ENCODE measurements at regions not wholly inside any gene's neighbourhood (a gene's known extent, or its start where the extent isn't known, plus 50 kb on each side); places are given as distances from the start of the nearest gene placed in this dataset.
"Not testable (repeated sequence)": the region's sequence is repeated elsewhere in the genome, so short reads cannot be mapped to it uniquely, and the experiment has no call there.

DNA sequence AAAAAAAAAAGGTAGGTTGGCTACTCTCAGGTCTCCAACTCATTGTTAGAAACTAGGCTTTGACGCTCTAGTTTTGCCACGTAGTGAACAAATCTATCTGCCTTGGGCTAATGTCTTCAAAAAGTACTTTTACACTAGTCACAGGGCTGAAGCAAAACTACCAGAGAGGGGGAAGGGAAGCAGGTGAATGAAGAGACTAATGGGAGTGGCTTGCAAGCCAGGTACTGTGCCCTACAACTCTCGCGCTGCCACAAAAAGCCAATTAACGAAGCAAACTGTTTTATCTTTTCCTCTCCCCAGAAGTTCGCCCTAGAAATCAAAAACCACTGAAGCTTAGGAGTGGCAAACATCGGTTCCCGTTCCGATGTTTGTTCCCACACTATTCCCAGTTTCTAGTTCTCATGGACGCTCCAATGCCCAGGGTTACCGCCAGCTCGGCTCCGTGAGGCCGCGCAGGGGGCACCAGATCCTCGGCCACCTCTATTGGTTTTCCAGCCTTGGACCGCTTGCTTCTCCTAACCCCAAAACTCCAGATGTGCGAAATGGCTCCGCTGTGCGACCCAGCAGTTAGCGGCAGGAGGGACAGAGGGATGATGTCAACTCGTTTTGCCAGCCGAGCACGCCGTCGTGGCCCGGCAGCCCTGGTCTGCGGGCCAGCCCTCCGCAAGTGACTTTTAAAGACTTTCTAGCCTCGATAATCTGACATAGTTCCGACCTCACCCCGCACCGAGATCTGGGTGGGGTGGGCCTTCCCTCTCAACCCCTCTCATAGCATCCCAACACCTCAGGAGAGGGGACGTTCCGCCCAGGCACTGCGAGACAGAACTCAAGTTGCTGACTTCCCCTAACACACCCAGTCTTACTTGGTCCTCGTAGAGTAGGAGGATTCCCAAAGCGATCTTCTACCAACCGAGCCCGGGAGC, 242.1 kb downstream of the KDM5D start:
- intact Hi-C loops (cut with micrococcal nuclease): loop anchor here (2.0 kb wide), 1 partner anchor 70 kb away; no protein-coding TSS in a partner anchor
- Mint-ChIP-seq H3K4me1 (ENCODE audit: low read depth) (peaks cover 37% of the 10 kb centered on the region), H3K27ac (peak overlapping the region; percentile 92), H3K27me3 (ENCODE audit: low read depth) (peaks cover 2% of the 10 kb centered on the region), H3K4me3 (ENCODE audit: low read depth) (peak overlapping the region; percentile 88), H3K36me3 (ENCODE audit: low read depth) (no peaks in the 10 kb centered on the region), H3K9me3 (no peaks in the 10 kb centered on the region)
- no peak for DNase-seq (ENCODE audit: low spot score)

DNA sequence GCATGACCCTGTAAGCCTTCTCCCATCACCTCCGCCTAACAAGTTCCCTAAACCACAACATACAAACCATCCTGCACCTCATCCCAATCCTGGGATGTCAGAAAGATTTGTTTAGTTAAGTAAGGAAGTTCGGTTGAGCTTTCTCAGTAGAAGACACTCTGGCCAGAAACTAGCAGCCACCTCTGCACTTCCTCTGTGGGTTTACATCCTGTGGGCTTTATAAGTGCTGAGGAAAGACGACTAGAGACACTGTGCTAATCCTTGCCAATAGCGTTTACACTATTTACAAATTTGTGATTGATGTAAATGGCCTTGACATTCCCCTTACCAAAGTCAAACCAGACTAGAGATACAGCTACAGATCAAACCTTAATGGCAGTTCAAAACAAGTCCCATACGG, 246.0 kb downstream of the KDM5D start:
- peaks cover 13% of the 10 kb centered on the region for H3K36me3 Mint-ChIP-seq (ENCODE audit: low read depth)
- H3K27me3 Mint-ChIP-seq (ENCODE audit: low read depth): no peaks in the 10 kb centered on the region
- H3K27ac Mint-ChIP-seq: peak overlapping the region; percentile 65
- H3K9me3 Mint-ChIP-seq: no peaks in the 10 kb centered on the region
- intact Hi-C loops (cut with micrococcal nuclease): loop anchor here (5.0 to 10.0 kb wide), 2 partner anchors 69 to 246 kb away; partner anchors contain the start of gene KDM5D
- DNase-seq (ENCODE audit: low spot score): no peak
- H3K4me3 Mint-ChIP-seq (ENCODE audit: low read depth): peak overlapping the region; percentile 54
- peaks cover 42% of the 10 kb centered on the region for H3K4me1 Mint-ChIP-seq (ENCODE audit: low read depth)

DNA sequence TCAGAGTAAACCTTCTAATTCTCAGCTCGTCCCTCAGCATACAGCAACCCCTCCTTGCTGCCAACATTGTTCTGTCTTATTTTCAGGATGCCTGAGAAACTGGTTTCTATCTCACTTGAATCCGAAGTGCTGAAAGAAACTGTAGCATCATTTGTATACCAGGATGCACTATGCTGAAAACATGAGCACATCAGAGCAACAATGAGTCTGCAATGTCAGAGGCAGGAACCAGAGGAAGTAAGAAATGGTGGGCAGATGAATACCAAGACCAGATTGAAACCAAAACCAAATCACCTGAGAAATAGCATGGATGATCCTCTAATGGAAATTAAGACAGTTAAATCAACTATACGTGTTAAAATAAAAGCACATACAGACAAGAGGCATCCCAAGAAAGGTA, 257.0 kb downstream of the KDM5D start:
- peaks cover 24% of the 10 kb centered on the region for H3K9me3 Mint-ChIP-seq
- no peak for DNase-seq (ENCODE audit: low spot score)
- intact Hi-C loops (cut with micrococcal nuclease): no loop called here
- peaks cover 3% of the 10 kb centered on the region for H3K4me1 Mint-ChIP-seq (ENCODE audit: low read depth)
- H3K36me3 Mint-ChIP-seq (ENCODE audit: low read depth): peaks cover 19% of the 10 kb centered on the region
- H3K27ac Mint-ChIP-seq: no peak overlapping the region
- H3K4me3 Mint-ChIP-seq (ENCODE audit: low read depth): no peak overlapping the region
- no peaks in the 10 kb centered on the region for H3K27me3 Mint-ChIP-seq (ENCODE audit: low read depth)

DNA sequence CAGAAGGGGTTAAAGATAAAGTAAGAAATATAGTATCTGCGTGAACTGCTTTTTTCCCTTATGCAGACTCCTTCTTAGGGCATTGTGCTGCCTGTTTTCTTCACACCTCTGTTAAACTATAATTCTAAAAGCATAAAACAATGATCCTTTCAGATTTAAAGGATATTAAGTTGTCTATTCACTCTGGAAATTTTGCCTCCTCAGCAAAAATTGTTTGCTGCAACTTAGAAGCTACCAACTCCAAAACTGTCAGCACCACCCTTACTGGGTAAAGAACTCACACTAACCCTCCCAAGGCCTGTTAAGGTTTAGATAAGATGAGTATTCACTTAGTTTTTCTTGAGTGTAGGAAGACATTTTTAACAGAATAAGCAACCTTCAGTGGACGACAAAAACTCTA, 259.5 kb downstream of the KDM5D start:
- no peak overlapping the region for H3K27ac Mint-ChIP-seq
- peaks cover 15% of the 10 kb centered on the region for H3K36me3 Mint-ChIP-seq (ENCODE audit: low read depth)
- peaks cover 3% of the 10 kb centered on the region for H3K4me1 Mint-ChIP-seq (ENCODE audit: low read depth)
- no peak for DNase-seq (ENCODE audit: low spot score)
- H3K4me3 Mint-ChIP-seq (ENCODE audit: low read depth): no peak overlapping the region
- intact Hi-C loops (cut with micrococcal nuclease): no loop called here
- H3K27me3 Mint-ChIP-seq (ENCODE audit: low read depth): no peaks in the 10 kb centered on the region
- peaks cover 9% of the 10 kb centered on the region for H3K9me3 Mint-ChIP-seq

DNA sequence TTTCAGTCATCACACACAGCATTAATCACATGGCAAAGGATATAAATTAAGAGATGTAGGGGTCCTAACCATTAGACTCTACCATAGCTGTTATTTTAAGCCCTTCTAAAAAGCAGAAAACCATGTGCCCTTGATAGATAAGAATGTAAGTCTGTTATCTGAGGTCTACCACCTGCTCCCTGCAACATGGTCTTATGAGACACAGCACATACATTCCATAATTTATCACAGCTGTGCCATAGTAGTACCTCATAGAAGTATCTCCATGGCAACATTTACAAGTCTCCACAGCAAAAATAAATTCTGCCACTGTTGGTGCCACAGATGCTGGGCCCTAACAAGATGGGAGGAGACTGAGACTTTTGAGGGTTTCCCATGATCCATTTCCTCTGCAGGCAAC, 265.4 kb downstream of the KDM5D start:
- Mint-ChIP-seq H3K27ac (no peak overlapping the region), H3K27me3 (ENCODE audit: low read depth) (no peaks in the 10 kb centered on the region), H3K9me3 (peaks cover 1% of the 10 kb centered on the region), H3K4me3 (ENCODE audit: low read depth) (no peak overlapping the region), H3K4me1 (ENCODE audit: low read depth) (peaks cover 1% of the 10 kb centered on the region), H3K36me3 (ENCODE audit: low read depth) (peaks cover 28% of the 10 kb centered on the region)
- DNase-seq (ENCODE audit: low spot score): no peak
- intact Hi-C loops (cut with micrococcal nuclease): no loop called here

DNA sequence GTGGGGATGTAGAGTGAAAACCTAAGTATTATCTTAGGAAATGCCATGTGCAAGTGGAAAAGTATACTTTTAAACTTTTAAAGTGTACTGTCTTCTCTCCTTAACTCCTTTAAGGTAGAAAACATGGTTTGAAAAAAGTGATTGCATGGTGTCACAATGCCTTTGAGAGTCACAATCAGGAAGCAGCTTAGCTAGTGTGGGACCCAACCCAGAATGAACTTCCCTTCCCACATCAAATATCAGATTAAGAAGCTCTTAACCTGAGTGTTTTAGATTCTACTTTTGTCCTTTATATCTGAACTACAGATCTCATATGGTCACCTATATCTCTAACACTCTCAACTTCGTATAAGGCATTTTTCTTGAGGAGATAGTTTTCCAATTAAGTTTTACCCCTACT, 266.6 kb downstream of the KDM5D start:
- peaks cover 9% of the 10 kb centered on the region for H3K9me3 Mint-ChIP-seq
- peaks cover 28% of the 10 kb centered on the region for H3K36me3 Mint-ChIP-seq (ENCODE audit: low read depth)
- H3K27ac Mint-ChIP-seq: no peak overlapping the region
- H3K4me3 Mint-ChIP-seq (ENCODE audit: low read depth): no peak overlapping the region
- no peaks in the 10 kb centered on the region for H3K27me3 Mint-ChIP-seq (ENCODE audit: low read depth)
- intact Hi-C loops (cut with micrococcal nuclease): no loop called here
- peaks cover 4% of the 10 kb centered on the region for H3K4me1 Mint-ChIP-seq (ENCODE audit: low read depth)
- DNase-seq (ENCODE audit: low spot score): no peak

DNA sequence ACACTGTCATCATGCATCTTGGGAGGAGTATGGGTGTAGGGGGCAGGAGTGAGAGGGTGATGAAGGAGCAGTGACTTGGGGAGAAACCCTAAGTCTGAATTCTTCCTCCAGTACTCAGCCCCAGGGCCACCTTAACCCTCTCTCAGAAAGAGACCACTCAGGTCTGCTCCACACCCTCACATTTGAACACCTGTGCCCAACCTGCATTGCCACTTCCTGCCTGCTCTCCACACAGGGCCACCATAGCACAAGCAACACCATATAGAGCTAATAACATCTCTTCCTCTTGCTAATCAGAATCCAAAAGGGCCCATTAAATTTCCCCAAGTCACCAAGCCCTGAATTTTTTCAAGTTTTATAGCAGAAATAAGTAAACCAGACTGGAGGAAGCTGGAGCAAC, 278.7 kb downstream of the KDM5D start:
- Mint-ChIP-seq H3K27me3 (ENCODE audit: low read depth) (no peaks in the 10 kb centered on the region), H3K27ac (no peak overlapping the region), H3K9me3 (peaks cover 6% of the 10 kb centered on the region), H3K4me1 (ENCODE audit: low read depth) (no peaks in the 10 kb centered on the region), H3K36me3 (ENCODE audit: low read depth) (peaks cover 8% of the 10 kb centered on the region), H3K4me3 (ENCODE audit: low read depth) (no peak overlapping the region)
- intact Hi-C loops (cut with micrococcal nuclease): no loop called here
- DNase-seq (ENCODE audit: low spot score): no peak

DNA sequence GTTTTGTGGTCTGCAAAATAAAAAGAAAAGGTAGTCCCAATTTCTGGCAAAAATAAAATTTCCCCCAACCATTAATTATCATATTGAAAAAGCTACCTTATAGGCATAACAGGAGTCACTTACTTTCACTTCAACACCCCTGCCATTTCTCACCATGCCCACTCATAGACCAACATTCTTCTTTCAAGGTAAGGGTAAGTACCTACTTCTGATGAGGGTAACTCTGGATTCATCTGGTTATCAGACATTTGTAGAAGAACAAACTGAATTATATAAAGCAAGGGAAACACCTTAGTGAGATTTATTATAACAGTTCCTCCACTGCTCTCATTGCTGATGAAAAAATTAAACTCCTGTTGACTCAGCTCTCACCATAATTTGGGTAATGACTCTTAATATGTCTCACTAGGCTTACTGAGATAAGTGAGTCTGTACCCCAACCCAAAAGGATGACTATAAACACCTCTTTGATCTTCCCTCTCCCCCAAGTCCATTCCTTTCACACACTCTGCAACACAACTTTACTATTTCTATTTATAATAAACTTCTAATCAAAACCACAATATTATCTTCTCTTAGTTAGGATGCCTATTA, 287.6 kb downstream of the KDM5D start:
- Mint-ChIP-seq H3K9me3 (peaks cover 5% of the 10 kb centered on the region), H3K27me3 (ENCODE audit: low read depth) (no peaks in the 10 kb centered on the region), H3K27ac (no peak overlapping the region), H3K4me3 (ENCODE audit: low read depth) (no peak overlapping the region), H3K4me1 (ENCODE audit: low read depth) (peaks cover 1% of the 10 kb centered on the region), H3K36me3 (ENCODE audit: low read depth) (peaks cover 10% of the 10 kb centered on the region)
- DNase-seq (ENCODE audit: low spot score): no peak
- intact Hi-C loops (cut with micrococcal nuclease): no loop called here

DNA sequence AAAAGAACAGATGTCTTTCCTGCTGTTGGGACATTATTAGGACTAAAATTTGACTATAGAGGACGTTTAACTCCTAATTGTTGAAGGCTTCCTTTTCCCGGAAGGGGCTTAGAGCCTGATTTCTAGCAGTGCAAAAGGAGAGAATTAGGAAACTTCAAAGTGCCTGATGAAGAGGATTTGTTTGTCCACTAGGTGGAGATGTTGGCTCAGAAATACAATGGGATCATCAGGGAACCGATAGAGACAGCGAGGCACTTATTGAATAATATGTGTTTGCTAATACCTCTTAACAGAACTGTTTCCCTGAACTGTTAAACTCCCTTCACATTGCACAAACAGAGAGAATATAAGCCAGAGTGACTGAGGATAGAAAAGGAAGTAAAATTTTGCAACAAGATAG, 311.5 kb downstream of the KDM5D start:
- Mint-ChIP-seq H3K4me1 (ENCODE audit: low read depth) (peaks cover 3% of the 10 kb centered on the region), H3K36me3 (ENCODE audit: low read depth) (no peaks in the 10 kb centered on the region), H3K27ac (no peak overlapping the region), H3K4me3 (ENCODE audit: low read depth) (no peak overlapping the region), H3K27me3 (ENCODE audit: low read depth) (peaks cover 5% of the 10 kb centered on the region), H3K9me3 (no peaks in the 10 kb centered on the region)
- no peak for DNase-seq (ENCODE audit: low spot score)
- intact Hi-C loops (cut with micrococcal nuclease): loop anchor here (2.0 to 10.0 kb wide), 2 partner anchors 70 to 312 kb away; partner anchors contain the start of gene KDM5D

DNA sequence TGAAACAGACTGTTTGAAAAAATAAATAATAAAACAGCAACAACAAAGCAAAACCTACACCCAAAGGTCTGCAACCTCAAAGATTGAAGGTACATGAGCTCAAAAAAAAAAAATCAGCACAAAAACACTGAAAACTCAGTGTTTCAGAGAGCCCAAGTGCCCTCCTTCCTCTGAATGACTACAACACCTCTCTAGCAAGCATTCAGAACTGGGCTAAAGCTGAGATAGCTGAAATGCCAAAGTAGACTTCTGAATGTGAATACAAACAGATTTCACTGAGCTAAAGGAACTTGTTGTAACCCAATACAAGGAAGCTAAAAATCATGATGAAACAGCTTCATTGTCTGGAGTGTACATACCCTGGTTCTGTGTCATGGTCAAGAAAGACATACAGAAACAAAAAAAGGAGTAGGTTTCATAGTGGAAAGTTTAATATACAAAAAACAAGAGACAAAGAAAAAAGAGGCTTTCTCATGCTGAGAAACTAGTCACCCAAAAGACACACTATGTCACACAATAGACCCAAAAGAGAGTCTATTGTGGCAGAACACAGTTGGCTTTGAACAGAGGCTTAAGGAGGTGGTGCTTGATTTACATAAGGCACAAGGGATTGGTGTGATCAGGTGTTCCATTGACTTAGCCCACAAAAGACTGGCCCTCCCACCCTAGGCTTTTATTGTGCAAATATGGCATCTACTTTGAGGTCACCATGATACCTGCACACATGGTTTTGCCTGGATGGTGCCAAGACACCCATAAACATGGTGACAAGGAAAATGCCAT, 316.6 kb downstream of the KDM5D start:
- Mint-ChIP-seq H3K4me3 (ENCODE audit: low read depth) (no peak overlapping the region), H3K4me1 (ENCODE audit: low read depth) (peaks cover under 1% of the 10 kb centered on the region), H3K9me3 (no peaks in the 10 kb centered on the region), H3K36me3 (ENCODE audit: low read depth) (no peaks in the 10 kb centered on the region), H3K27me3 (ENCODE audit: low read depth) (peaks cover 12% of the 10 kb centered on the region), H3K27ac (no peak overlapping the region)
- intact Hi-C loops (cut with micrococcal nuclease): no loop called here
- no peak for DNase-seq (ENCODE audit: low spot score)

DNA sequence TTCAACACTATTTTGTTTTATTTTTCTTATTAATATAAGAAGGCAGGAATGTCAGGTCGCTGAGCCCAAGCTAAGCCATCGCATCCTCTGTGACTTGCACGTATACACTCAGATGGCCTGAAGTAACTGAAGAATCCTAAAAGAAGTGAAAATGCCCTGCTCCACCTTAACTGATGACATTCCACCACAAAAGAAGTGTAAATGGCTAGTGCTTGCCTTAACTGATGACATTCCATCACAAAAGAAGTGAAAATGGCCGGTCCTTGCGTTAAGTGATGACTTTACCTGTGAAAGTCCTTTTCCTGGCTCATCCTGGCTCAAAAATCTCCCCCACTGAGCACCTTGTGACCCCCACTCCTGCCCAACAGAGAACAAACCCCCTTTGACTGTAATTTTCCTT, 317.3 kb downstream of the KDM5D start:
- intact Hi-C loops (cut with micrococcal nuclease); H3K9me3 Mint-ChIP-seq; H3K36me3 Mint-ChIP-seq (ENCODE audit: low read depth); H3K27ac Mint-ChIP-seq; H3K4me1 Mint-ChIP-seq (ENCODE audit: low read depth); DNase-seq (ENCODE audit: low spot score); H3K4me3 Mint-ChIP-seq (ENCODE audit: low read depth): not testable (repeated sequence)
- peaks cover 17% of the 10 kb centered on the region for H3K27me3 Mint-ChIP-seq (ENCODE audit: low read depth)

DNA sequence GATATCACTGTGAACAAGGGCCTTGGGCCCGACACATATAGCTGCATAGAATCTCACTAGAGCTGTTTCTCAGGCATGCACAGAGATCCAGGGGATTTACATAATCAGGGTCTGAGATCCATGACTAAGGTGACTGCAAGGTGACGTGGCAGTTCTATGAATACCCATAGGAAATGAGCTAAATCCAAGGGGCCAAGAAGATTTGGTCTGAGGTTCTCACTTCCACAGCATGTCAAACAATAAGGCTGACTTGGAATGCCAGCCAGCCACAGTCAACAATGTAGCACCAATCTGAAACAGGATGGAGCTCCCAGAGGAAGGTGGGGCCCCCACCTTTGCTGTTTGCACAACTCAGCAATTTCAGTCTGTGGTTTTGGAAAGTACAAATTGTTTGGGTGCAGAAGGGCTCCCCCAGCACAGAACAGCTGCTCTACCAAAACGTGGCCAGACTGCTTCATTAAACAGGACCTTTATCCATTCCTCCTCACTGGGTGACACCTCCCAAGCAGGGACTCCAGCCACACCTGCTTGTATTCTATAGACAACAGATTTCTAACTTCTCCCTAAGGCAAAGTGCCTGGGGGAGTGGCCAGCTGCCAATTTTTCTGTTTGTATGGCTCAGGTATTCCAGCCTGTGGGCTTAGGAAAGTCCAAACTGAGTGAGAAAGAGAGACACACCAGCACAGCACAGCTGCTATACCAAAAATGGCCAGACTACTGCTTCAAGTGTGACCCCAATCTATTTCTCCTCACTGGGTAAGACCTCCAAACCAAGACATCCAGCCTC, 333.4 kb downstream of the KDM5D start:
- Mint-ChIP-seq H3K27ac (no peak overlapping the region), H3K4me3 (ENCODE audit: low read depth) (no peak overlapping the region), H3K27me3 (ENCODE audit: low read depth) (peaks cover under 1% of the 10 kb centered on the region), H3K9me3 (no peaks in the 10 kb centered on the region), H3K4me1 (ENCODE audit: low read depth) (peaks cover 3% of the 10 kb centered on the region), H3K36me3 (ENCODE audit: low read depth) (no peaks in the 10 kb centered on the region)
- DNase-seq (ENCODE audit: low spot score): no peak
- intact Hi-C loops (cut with micrococcal nuclease): no loop called here
